NCI-H524 treated with DMSO at 0.1 percent for 48 hours (cell line): ENCODE measurements at regions not wholly inside any gene's neighbourhood (a gene's known extent, or its start where the extent isn't known, plus 50 kb on each side); places are given as distances from the start of the nearest gene placed in this dataset.

Experiments used
- DNase-seq: peaks from one replicate; lab custom pipeline; 2025; lab: John Stamatoyannopoulos, UW

DNA sequence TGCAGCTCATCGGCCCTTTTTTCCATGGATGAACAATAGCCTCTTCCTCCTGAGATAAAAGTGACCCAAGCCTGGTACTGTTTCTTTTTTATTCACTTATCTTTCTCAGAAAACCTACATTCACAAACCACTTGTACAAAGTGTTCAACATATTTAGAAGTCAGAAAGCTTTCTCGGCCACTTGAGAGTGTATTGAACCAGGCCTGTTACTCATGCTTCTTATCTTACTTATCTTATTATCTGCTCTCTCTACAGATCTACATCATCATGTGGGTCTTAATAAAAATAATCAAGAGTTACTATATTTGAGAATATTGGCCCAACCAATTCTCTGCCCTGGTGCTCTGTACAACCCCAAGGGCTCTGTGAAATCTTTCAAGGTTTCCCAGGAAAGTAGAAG lies 242.1 kb downstream of the MREG start:
- no peak for DNase-seq

GRCh38 chr2:215770668-215771067 lies 242.7 kb downstream of the MREG start:
- DNase-seq, result no peak

GRCh38 chr2:215769246-215769645 lies 244.1 kb downstream of the MREG start:
- DNase-seq, result no peak

- no peak for DNase-seq
Observed at GRCh38 chr2:215767625-215768024, 245.7 kb downstream of the MREG start.

DNA sequence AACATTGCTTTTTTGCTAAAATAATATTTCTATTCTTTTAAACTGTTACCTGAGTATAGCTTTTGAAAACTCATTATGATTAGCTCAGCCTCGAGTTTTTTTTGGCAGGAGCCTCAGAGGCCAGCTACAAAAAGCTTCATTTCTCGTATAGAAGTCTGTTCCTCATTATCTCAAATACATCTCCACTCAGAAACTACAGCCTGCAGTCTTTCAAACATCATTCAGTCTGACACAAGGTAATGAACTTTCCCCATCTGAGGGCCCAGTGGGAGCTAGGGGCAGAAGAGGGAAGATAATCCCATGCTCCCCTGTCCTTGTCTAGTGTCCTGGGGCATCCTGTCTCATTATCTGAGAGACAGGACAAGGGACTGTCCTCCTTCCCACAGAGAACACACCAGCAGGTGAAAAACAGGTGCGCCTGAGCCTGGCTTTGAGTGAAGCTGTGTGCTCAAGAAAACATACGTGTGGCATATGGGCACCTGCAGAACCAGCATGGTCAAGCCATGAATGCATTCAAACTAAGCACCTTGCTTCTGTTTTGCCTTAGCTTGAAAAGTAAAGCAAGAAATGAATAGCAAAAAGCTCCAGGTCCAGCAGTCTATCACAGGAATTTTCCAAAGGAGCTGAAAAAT lies 247.5 kb downstream of the MREG start:
- DNase-seq, result no peak

DNA sequence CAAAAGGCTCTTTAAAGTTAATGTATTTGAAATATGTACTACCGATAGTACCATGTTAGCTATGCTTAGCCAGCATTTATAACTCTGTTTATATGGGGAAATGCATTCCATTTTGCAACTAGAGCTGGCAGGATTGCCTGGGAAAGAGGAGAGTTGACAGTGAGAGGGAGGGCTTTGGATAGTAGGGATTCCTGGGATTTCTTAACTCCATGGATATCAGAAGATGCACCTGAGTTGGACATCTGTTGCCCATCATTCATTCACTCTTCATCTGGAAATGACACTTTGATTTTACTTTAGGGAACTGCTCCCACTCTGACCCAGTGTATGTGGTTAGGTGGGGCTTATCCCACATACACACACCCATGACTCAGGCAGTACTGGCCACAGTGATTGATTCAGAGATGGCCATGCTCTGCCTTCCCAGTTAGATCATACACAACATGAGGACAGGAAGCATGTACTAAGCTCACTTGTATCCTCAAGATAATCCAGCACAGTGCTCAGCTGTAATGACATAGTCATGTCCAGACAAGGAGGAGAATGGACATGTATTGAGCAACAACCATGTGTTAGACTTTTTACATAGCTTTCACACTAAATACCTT lies 248.8 kb downstream of the MREG start:
- no peak for DNase-seq

DNA sequence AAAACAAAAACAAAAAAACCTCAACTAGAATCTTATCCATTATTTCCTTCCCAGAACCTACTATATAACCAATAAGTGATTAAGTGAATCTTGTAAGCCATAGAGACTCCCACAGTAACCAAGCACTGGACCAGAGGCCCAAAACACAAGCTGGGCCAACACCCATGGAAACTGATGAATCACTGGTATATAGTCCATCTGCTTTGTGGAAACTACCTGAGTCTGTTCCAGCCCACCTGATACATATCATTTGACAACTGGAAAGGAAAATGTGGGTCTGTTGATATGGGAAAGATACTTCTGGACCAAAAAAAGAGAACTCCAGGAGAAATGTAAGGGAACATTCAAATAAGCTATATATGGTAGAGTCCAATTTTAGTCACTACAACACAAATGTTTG lies 252.8 kb downstream of the MREG start:
- DNase-seq, result no peak

- DNase-seq, result no peak
Observed at GRCh38 chr2:215760091-215760490, 253.3 kb downstream of the MREG start.

GRCh38 chr2:215758691-215759090 lies 254.7 kb downstream of the MREG start:
- no peak for DNase-seq

- no peak for DNase-seq
Observed at GRCh38 chr2:215756346-215756730, 257.0 kb downstream of the MREG start.

GRCh38 chr2:215755641-215756345 lies 257.6 kb downstream of the MREG start:
- DNase-seq, result no peak

GRCh38 chr2:215754546-215754945 lies 258.8 kb downstream of the MREG start:
- no peak for DNase-seq

- DNase-seq, result no peak
Observed at GRCh38 chr2:215753808-215754207, 259.5 kb downstream of the MREG start.

DNA sequence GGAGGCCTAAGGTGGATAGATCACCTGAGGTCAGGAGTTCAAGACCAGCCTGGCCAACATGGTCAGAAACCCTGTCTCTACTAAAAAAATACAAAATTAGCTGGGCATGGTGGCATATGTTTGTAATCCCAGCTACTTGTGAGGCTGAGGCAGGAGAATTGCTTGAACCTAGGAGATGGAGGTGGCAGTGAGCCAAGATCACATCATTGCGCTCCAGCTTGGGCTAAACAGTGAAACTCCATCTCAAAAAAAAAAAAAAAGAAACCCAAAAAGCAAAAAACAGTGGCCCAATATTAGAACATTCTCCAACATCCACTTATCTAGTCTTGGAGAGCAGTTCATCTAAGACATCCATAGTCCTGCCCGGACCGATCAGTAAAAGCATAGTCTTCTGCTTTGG lies 260.4 kb downstream of the MREG start:
- no peak for DNase-seq

GRCh38 chr2:215752436-215752835 lies 260.9 kb downstream of the MREG start:
- DNase-seq, result no peak

DNA sequence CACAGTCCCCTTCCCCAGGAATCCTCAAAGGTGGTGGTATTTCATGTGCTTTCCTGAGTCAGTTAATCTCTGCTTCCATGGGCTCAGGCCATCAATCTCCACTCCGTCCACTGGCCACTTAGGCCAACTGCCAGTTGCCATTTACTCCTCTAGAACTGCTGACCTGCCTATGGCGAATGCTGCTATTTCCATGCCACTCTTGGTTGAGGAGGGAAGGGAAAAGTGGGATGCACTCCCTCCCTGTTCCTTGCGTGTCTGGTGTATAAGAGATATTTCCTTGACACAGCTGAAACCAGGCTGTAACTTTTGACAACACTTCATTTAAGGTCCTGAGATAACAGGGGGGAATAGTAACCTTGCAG lies 261.5 kb downstream of the MREG start:
- DNase-seq, result no peak

DNA sequence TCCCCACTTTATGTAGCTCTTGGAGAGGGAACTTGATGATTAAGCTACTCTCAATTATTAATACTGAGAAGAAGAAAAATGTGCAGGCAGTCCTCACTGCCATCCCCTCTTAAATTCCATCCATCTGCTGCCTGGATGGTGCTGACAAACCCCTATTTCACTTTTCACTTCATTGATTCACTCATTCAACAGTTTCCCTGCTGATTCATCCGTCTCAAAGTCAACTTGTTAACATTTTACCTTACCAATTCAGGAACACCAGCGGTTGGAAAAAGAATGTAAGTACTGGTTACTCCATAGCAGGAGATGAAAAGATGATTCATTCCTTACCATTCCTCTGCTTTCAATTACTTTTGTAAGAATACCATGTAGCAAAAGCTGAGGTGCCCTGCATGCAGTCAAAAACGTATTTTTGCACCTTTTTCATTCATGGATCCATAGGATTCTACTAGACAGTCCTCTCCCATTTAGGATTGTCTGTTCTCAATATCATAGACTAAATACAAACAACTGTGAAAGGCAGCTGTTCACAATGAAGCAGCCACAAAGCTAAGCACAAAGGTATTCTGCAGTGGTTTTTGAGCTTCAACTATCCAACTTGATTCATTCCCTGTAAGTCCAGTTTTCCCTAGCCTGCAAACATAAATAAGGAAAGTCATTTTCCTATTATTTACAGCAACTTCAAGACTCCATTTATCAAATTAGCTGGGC lies 262.0 kb downstream of the MREG start:
- DNase-seq, result no peak

- no peak for DNase-seq
Observed at GRCh38 chr2:215750763-215751162, 262.6 kb downstream of the MREG start.

DNA sequence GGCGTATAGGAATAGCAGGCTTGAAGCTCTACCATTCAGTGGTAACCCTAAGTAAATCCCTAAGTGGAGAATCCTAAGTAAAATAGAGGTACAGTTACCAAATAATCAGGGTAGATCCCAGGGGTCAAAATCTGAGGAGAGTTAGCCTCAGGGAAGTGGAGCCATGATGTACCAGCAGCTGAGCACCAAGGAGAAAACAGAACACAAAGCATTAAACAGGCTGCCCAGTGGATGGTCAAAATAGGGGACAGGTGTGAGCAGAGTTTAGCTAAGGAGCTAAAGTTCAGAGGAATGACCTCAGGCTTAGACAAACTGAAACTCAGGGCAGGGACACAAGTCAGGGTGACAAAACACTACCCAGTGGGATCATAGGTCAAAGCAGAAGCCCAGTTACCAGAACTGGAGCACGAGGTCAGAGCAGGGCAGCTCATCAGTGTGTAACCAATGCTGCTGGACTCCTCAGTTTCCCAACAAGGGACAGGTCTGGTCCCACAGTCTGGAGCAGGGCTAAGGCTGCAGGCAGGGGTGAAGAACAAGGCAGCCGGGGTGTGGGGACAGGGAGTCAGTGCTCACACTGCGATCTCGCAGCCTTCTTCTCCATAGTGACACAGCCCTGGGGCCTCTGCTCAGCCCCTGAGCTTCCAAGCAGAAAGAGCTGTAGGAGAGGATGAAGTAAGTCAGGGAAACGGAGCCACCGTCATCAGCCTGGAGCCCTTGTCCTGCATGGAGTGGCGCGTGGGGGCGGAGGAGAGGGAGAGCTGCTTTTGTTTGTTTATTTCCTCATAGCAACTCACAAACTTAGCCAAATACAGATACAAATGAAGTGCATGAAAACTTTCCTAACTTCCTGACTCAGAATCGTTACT lies 264.0 kb downstream of the MREG start:
- DNase-seq, result no peak

GRCh38 chr2:215748446-215748845 lies 264.9 kb downstream of the MREG start:
- no peak for DNase-seq

- DNase-seq, result no peak
Observed at GRCh38 chr2:215746887-215747615, 266.3 kb downstream of the MREG start.
